HUES48 (cell line): ENCODE measurements at regions not wholly inside any gene's neighbourhood (a gene's known extent, or its start where the extent isn't known, plus 50 kb on each side); places are given as distances from the start of the nearest gene placed in this dataset.

Source experiments
- H3K27ac ChIP-seq: one replicate; pipeline ENCODE4 v1.7.0; 2013; ENCODE audit warnings: low read depth, low read length, inconsistent platforms
- H3K27me3 ChIP-seq: 2 replicates; pipeline ENCODE4 v1.6.1; 2013; ENCODE audit warnings: mild to moderate bottlenecking, low read length; ENCODE audit not compliant: control insufficient read depth, insufficient read depth
- H3K36me3 ChIP-seq: 2 replicates; pipeline ENCODE4 v1.6.1; 2013; ENCODE audit warnings: low read length; ENCODE audit not compliant: control insufficient read depth, insufficient read depth
- H3K4me1 ChIP-seq: 2 replicates; pipeline ENCODE4 v1.6.1; 2013; ENCODE audit warnings: mild to moderate bottlenecking, low read length; ENCODE audit not compliant: control insufficient read depth, insufficient read depth
- H3K4me3 ChIP-seq: 2 replicates; pipeline ENCODE4 v1.5.1; 2013; ENCODE audit warnings: mild to moderate bottlenecking, low read depth, low read length
- H3K9ac ChIP-seq: 2 replicates; pipeline ENCODE4 v1.6.1; 2013; ENCODE audit warnings: mild to moderate bottlenecking, low read depth, low read length, moderate library complexity
- H3K9me3 ChIP-seq: 2 replicates; pipeline ENCODE4 v1.6.1; 2013; ENCODE audit warnings: low read length; ENCODE audit not compliant: control insufficient read depth, insufficient read depth

GRCh38 chr6:1145768-1146218 is 166.1 kb upstream of the FOXQ1 start:
- Histone ChIP-seq H3K4me3 (no peak overlapping the region), H3K27ac (no peak overlapping the region), H3K4me1 (no peaks in the 10 kb centered on the region), H3K36me3 (no peaks in the 10 kb centered on the region), H3K9me3 (no peaks in the 10 kb centered on the region), H3K9ac (no peak overlapping the region), H3K27me3 (no peaks in the 10 kb centered on the region)

DNA sequence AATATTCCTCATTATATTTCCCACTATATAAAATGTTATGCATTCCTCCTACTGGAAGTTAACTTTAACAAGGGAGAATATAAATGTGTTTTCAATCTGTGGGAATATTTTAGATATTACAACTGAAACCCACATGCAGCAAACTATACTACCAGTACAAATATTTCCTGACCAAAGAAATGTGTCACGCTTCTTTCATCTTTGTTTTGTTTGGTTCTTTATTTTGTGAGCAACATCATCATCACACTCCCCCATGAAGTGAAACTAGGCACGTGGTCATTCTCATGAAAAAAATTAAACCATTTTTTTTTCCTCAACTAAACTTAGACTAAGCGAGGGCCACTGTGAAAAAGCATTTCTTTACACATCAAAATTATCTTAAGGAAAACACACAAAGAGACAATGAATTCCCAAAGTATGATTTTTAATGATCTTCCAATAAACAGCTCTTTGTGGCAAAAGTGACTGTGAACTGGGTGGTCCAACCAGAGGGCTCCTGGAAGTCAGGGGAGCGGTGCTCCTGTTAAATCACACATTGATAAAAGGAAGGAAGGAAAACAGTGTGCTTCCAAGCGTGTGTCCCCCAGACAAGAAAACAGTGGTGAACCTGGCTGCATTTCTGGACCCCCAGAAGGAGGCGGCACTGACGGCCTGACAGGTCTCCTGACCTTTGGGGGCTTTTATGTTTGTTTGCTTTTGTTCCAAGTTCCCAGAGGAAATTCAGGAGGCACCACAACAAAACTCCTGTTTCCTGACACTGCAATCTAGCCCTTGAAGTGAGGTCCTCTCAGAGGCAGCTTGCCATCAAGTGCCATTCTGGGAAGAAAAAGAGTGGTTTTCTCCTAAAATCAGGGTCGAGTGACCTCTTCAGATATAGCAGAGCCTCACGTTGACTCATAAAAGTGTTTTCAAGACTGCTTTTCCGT is 166.8 kb upstream of the FOXQ1 start:
- Histone ChIP-seq H3K9me3 (no peaks in the 10 kb centered on the region), H3K4me3 (no peak overlapping the region), H3K9ac (no peak overlapping the region), H3K36me3 (no peaks in the 10 kb centered on the region), H3K27ac (no peak overlapping the region), H3K4me1 (no peaks in the 10 kb centered on the region), H3K27me3 (no peaks in the 10 kb centered on the region)

DNA sequence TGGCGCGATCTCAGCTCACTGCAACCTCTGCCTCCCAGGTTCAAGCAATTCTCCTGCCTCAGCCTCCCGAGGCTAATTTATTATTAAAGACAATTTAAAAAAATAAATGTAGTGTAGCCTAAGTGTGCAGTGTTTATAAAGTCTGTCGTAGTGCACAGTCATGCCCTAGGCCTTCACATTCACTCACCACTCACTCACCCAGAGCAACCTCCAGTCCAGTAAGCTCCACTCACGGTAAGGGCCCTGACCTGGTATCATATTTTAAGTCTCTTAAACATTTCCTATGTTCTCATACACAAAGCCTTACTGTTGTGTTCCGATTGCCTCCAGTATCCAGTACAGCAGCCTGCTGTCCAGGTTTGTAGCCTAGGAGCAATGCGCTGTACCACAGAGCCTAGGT is 168.2 kb upstream of the FOXQ1 start:
- no peaks in the 10 kb centered on the region for H3K27me3 ChIP-seq
- no peaks in the 10 kb centered on the region for H3K4me1 ChIP-seq
- H3K4me3 ChIP-seq = no peak overlapping the region
- no peak overlapping the region for H3K9ac ChIP-seq
- H3K9me3 ChIP-seq = no peaks in the 10 kb centered on the region
- H3K36me3 ChIP-seq = no peaks in the 10 kb centered on the region
- H3K27ac ChIP-seq = no peak overlapping the region

DNA sequence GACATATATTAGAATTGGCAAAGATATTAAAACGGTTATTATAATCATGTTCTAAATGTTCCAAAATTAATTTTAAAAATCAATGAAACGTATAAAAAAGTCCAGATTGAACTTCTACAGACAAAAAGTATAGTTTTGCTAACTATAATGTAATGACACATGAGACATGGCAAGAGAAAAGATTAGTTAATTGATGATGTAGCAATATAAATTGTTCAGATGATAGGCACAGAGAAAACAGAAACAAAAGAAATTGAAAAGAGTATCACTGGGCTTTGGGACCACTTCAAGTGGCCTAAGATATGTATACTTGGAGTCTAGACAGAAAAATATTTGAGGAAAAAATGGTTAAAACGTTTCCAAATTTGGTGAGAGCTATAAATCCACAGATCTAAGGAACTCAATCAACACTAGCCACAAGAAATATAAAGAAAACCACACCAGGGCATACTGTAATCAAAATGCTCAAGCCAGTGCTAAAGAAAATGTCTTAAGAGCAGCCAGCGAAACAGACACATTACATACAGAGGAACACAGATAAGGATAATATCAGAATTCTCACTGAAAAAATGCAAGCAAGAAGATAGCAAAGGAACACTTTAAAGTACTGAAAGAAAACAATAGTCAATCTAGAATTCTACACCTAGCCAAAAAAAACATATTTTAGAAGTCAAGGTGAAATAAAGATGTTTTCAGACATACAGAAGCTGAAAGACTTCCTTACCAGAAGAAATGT is 172.6 kb upstream of the FOXQ1 start:
- no peak overlapping the region for H3K4me3 ChIP-seq
- H3K9me3 ChIP-seq = no peaks in the 10 kb centered on the region
- no peaks in the 10 kb centered on the region for H3K36me3 ChIP-seq
- H3K9ac ChIP-seq = no peak overlapping the region
- no peaks in the 10 kb centered on the region for H3K4me1 ChIP-seq
- H3K27me3 ChIP-seq = no peaks in the 10 kb centered on the region
- H3K27ac ChIP-seq = no peak overlapping the region

DNA sequence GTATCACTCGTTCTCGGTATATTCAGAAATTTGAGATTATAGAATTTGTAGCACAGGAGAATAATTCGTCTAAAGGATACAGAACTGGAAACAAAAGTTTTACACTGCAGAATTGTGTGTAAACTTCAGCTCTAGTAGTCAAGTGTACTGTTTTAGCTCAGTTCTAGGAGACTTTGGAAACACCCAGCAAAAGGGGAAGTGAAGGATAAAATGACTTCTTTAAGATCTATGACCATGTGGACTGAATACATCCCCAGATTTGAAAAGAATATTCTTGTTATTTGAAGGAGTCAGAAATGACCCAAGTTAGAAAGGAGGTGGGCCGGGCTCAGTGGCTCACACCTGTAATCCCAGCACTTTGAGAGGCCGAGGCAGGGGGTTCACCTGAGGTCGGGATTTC is 174.0 kb upstream of the FOXQ1 start:
- Histone ChIP-seq H3K9ac (no peak overlapping the region), H3K27me3 (no peaks in the 10 kb centered on the region), H3K4me3 (no peak overlapping the region), H3K27ac (no peak overlapping the region), H3K4me1 (no peaks in the 10 kb centered on the region), H3K9me3 (no peaks in the 10 kb centered on the region), H3K36me3 (no peaks in the 10 kb centered on the region)

- H3K27ac ChIP-seq = no peak overlapping the region
- H3K9ac ChIP-seq = no peak overlapping the region
- no peaks in the 10 kb centered on the region for H3K4me1 ChIP-seq
- no peak overlapping the region for H3K4me3 ChIP-seq
- H3K9me3 ChIP-seq = no peaks in the 10 kb centered on the region
- no peaks in the 10 kb centered on the region for H3K36me3 ChIP-seq
- no peaks in the 10 kb centered on the region for H3K27me3 ChIP-seq
Measured at GRCh38 chr6:1136827-1137226, 175.1 kb upstream of the FOXQ1 start.

DNA sequence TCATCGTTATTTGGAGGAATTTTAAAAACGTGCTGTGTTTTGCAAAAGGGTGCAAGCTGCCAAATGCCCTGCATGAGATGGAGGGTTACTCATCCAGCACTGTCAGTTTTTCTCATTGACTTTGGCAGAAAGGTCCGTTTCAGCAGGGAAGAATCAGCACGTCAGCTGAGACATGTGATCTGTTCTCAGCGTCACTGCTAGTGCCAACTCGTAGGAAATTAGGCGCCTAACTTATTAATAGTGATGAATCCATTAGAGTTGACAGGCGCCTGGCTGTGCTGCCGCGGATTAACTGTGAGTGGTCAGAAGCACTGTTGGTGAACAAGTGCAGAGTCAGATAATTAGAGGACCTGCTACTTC is 175.5 kb upstream of the FOXQ1 start:
- H3K27ac ChIP-seq = no peak overlapping the region
- H3K9ac ChIP-seq = no peak overlapping the region
- no peak overlapping the region for H3K4me3 ChIP-seq
- H3K36me3 ChIP-seq = no peaks in the 10 kb centered on the region
- no peaks in the 10 kb centered on the region for H3K9me3 ChIP-seq
- H3K4me1 ChIP-seq = no peaks in the 10 kb centered on the region
- no peaks in the 10 kb centered on the region for H3K27me3 ChIP-seq

DNA sequence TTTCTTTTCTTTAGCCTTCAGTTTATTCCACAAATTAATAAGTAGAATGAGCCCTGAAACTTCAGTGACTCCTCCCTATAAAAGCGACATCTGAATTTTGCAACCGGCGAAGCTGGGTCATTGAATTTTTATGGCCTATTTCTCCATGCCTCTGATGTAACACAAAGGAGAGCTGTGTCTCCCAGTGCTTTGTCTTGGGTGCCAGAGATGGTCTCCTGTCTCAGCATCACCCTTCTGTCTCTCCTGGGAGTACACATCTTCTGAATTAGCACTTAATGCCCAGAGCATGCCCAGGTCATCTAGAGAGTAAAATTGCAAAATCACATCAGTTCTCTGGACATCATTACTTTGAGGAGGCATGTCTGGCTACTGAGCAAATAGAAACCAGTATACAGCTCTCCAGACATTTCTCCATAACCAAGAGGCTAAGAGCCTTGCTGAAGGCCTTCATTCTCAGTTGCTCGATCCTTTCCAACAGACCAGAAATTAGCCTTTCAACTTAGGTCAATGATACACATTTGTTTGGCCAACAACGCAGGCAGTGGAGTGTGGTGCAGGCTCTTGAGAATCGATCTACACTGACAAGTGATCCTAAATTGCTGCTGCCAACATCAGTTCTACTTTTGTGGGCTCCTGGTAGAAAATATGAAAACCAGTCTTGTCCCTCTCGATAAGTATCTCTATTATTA is 176.0 kb upstream of the FOXQ1 start:
- no peaks in the 10 kb centered on the region for H3K9me3 ChIP-seq
- H3K9ac ChIP-seq = no peak overlapping the region
- H3K4me1 ChIP-seq = no peaks in the 10 kb centered on the region
- no peaks in the 10 kb centered on the region for H3K36me3 ChIP-seq
- no peak overlapping the region for H3K27ac ChIP-seq
- no peaks in the 10 kb centered on the region for H3K27me3 ChIP-seq
- H3K4me3 ChIP-seq = no peak overlapping the region

GRCh38 chr6:1131285-1132079 is 180.4 kb upstream of the FOXQ1 start:
- no peak overlapping the region for H3K9ac ChIP-seq
- H3K4me1 ChIP-seq = no peaks in the 10 kb centered on the region
- H3K27ac ChIP-seq = no peak overlapping the region

GRCh38 chr6:1130709-1131108 is 181.2 kb upstream of the FOXQ1 start:
- Histone ChIP-seq H3K9me3 (no peaks in the 10 kb centered on the region), H3K4me1 (no peaks in the 10 kb centered on the region), H3K4me3 (no peak overlapping the region), H3K36me3 (no peaks in the 10 kb centered on the region), H3K27me3 (no peaks in the 10 kb centered on the region), H3K27ac (no peak overlapping the region), H3K9ac (no peak overlapping the region)

More at GRCh38 chr6:1131285-1132079, 180.4 kb upstream of the FOXQ1 start:
- H3K9me3 ChIP-seq = no peaks in the 10 kb centered on the region
- no peak overlapping the region for H3K4me3 ChIP-seq
- no peaks in the 10 kb centered on the region for H3K27me3 ChIP-seq
- H3K36me3 ChIP-seq = no peaks in the 10 kb centered on the region
